ENCODE measurements at regions not wholly inside any gene's neighbourhood (a gene's known extent, or its start where the extent isn't known, plus 50 kb on each side); places are given as distances from the start of the nearest gene placed in this dataset.
A peak's percentile ranks its signal among the peaks of the same experiment; 100 is the strongest.

GRCh38 chr1:109826930-109827349 is 63.2 kb upstream of the EPS8L3 start:
- DNase-seq (ENCODE audit: low spot score), result no peak

GRCh38 chr1:109826446-109826845 is 62.7 kb upstream of the EPS8L3 start:
- no peak for DNase-seq (ENCODE audit: low spot score)

- DNase-seq (ENCODE audit: low spot score), result no peak
Measured at GRCh38 chr1:109824349-109825115, 60.8 kb upstream of the EPS8L3 start.

GRCh38 chr1:109823543-109824348 is 60.0 kb upstream of the EPS8L3 start:
- DNase-seq (ENCODE audit: low spot score), result no peak

GRCh38 chr1:109822749-109823542 is 59.2 kb upstream of the EPS8L3 start:
- DNase-seq (ENCODE audit: low spot score), result no peak

- DNase-seq (ENCODE audit: low spot score), result peak; percentile 44
Measured at GRCh38 chr1:109821831-109822745, 58.4 kb upstream of the EPS8L3 start.

- DNase-seq (ENCODE audit: low spot score), result peak; percentile 57
Measured at GRCh38 chr1:109821221-109821669, 57.5 kb upstream of the EPS8L3 start.

GRCh38 chr1:109819906-109820305 is 56.2 kb upstream of the EPS8L3 start:
- DNase-seq (ENCODE audit: low spot score), result no peak

- no peak for DNase-seq (ENCODE audit: low spot score)
Measured at GRCh38 chr1:109818988-109819764, 55.5 kb upstream of the EPS8L3 start.

GRCh38 chr1:109818271-109818987 is 54.7 kb upstream of the EPS8L3 start:
- no peak for DNase-seq (ENCODE audit: low spot score)

GRCh38 chr1:109817881-109818270 is 54.2 kb upstream of the EPS8L3 start:
- DNase-seq (ENCODE audit: low spot score), result no peak

GRCh38 chr1:109816975-109817535 is 53.3 kb upstream of the EPS8L3 start:
- no peak for DNase-seq (ENCODE audit: low spot score)

GRCh38 chr1:109816175-109816811 is 52.6 kb upstream of the EPS8L3 start:
- DNase-seq (ENCODE audit: low spot score), result no peak

- no peak for DNase-seq (ENCODE audit: low spot score)
Measured at GRCh38 chr1:109815809-109816174, 52.1 kb upstream of the EPS8L3 start.

- peak; percentile 40 for DNase-seq (ENCODE audit: low spot score)
Measured at GRCh38 chr1:109814993-109815786, 51.5 kb upstream of the EPS8L3 start.

GRCh38 chr1:109814223-109814622 is 50.5 kb upstream of the EPS8L3 start:
- no peak for DNase-seq (ENCODE audit: low spot score)

Measured in ureter (tissue), 1 donor.